ENCODE measurements at regions not wholly inside any gene's neighbourhood (a gene's known extent, or its start where the extent isn't known, plus 50 kb on each side); places are given as distances from the start of the nearest gene placed in this dataset.

DNA sequence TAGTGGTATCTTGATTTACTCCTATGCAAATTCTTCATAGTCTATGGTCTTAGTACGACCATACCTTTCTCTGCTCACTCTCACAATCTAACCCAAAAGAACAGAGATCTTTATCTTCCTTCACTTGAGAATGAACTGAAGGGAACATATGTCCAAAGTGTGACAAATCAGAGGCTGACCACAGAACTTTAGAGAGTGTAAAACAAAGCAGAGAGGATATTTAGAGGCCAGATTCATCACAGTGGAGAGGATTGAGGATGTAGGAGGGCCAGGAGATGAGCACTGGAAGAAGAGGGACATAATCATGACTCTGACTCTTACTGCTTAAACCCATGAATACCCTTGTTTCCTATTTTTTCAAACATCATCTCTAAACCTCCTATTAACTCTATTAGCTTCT lies 935.3 kb upstream of the PHF14 start:
- DNase-seq (ENCODE audit: extremely low read depth, low read depth): no peak
- TF ChIP-seq, protein P1, sequence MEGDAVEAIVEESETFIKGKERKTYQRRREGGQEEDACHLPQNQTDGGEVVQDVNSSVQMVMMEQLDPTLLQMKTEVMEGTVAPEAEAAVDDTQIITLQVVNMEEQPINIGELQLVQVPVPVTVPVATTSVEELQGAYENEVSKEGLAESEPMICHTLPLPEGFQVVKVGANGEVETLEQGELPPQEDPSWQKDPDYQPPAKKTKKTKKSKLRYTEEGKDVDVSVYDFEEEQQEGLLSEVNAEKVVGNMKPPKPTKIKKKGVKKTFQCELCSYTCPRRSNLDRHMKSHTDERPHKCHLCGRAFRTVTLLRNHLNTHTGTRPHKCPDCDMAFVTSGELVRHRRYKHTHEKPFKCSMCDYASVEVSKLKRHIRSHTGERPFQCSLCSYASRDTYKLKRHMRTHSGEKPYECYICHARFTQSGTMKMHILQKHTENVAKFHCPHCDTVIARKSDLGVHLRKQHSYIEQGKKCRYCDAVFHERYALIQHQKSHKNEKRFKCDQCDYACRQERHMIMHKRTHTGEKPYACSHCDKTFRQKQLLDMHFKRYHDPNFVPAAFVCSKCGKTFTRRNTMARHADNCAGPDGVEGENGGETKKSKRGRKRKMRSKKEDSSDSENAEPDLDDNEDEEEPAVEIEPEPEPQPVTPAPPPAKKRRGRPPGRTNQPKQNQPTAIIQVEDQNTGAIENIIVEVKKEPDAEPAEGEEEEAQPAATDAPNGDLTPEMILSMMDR (IDR thresholded peaks at IDR 0.05; ENCODE audit: low read depth, low read length): no peak

DNA sequence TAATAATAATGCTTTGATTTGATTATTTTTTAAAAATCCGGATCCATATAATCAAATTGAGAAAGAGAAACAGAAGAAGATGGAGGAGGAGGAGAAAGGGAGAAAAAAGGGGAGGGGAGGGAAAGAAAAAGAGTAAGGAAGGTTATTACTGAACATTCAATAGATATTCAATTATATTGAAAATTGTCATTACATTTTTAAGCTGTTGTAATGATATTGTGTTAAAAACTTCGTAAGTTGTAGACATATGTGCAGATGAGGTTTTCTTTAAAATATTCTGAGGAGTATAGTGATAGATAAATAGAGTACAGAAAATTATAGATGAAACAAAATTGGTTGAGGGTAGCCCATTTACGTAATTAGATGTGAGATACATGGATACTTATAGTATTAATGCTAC lies 933.0 kb upstream of the PHF14 start:
- no peak for DNase-seq (ENCODE audit: extremely low read depth, low read depth)
- TF ChIP-seq, protein P1 (IDR thresholded peaks at IDR 0.05; ENCODE audit: low read depth, low read length): no peak

DNA sequence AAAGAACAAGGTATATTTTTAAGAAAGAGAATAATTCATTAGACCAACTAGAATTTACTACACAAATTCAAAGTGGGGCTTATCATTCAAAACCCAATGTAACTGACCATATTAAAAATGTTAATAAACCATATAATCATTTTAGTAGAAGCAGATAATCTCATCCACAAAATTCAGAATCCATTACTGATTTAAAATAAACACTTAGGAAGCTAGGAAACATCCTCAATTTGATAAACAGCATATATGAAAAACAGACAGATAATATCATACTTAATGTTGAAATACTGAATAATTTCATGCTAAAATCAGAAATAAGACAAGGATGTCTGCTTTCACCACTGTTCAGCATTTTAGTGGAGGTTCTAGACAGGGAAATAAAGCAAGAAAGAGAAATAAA lies 902.8 kb upstream of the PHF14 start:
- TF ChIP-seq, protein P1 (IDR thresholded peaks at IDR 0.05; ENCODE audit: low read depth, low read length): no peak
- no peak for DNase-seq (ENCODE audit: extremely low read depth, low read depth)

DNA sequence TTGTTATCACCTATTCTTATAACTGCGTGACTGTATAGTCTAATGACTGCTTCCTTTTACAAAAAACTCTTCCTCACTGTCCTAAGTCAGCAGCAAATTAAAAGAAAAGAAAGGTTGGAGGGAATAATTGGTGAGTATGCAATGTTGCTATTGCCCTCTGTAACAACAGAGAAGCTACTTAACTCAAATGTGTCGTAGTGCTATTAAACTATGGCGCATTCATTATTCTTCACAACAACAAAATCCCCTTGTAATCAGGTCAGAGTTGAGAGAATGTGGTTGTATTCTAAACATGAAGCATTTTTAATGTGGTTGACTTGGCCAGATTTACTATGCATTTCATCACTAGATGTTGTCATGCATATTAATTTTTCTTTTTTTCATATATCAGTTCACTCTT lies 897.8 kb upstream of the PHF14 start:
- TF ChIP-seq, protein P1 (IDR thresholded peaks at IDR 0.05; ENCODE audit: low read depth, low read length): no peak
- no peak for DNase-seq (ENCODE audit: extremely low read depth, low read depth)

DNA sequence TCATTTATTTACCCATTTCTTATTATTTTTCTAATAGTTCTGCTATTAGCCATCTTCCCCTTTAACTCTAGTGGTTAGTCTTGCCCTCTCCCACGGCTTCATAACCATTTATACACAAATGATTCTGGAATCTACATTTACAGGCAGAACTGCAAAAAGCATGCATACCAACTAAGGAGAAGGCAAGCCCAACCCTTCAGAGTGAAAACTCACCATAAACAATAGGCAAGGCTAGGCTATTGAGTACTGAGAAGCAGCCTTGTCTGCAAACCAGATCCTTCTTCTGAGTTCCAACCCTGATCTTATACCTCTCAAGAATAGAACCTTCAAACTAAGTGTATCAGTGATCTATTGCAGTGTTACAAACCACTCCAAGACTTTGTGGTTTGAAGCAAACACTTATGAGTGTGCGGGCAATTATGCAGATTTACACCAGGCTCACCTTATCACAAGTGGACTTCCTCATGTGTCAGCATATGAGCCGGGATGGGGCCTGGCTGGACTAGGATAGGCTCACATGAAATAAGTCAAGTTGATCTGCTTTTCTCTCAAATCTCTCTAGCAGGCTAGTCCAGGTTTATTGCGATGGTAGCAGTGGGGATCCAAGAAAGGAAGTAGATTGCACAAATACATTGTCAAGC lies 896.9 kb upstream of the PHF14 start:
- no peak for DNase-seq (ENCODE audit: extremely low read depth, low read depth)
- TF ChIP-seq, protein P1 (IDR thresholded peaks at IDR 0.05; ENCODE audit: low read depth, low read length): no peak

DNA sequence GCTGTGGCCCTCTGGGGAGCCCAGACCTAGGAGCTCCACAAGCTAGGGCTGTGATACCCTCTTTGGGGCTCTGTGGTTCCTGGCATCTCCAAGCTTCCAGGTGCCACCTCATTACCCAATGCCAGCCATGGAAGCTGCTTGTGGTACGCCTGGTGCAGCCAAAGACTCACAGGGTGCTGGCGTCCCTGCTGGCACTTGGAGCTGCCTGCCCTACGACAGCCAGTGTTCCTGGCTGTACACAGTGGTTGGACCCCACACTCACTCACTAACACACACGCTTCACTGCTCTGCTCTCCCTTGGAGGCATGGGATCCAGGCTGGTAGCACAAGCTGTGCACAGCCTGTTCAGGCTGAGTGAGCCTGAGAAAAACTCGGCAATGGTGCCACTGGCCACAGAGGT lies 894.1 kb upstream of the PHF14 start:
- TF ChIP-seq, protein P1 (IDR thresholded peaks at IDR 0.05; ENCODE audit: low read depth, low read length): no peak
- no peak for DNase-seq (ENCODE audit: extremely low read depth, low read depth)

DNA sequence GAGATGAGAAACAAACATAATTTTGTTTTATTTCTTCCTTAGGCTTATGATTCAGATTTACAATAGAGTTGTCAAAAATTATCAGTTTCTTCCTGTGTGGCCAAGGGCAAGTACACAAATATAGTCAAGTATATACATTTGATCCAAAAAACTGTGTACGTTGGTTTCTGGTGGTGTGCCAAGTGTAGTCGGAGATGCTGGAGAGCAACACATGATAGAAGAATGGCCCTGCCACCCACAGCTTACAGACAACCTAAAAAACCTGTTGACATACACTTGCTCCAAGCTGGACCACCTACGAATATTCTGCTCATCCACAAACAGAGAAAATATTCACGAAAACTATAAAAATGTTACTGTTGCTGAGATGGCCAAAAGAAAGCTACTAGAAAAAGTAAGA lies 890.8 kb upstream of the PHF14 start:
- TF ChIP-seq, protein P1 (IDR thresholded peaks at IDR 0.05; ENCODE audit: low read depth, low read length): no peak
- DNase-seq (ENCODE audit: extremely low read depth, low read depth): no peak
